IMR-90 (cell line): ENCODE measurements at regions not wholly inside any gene's neighbourhood (a gene's known extent, or its start where the extent isn't known, plus 50 kb on each side); places are given as distances from the start of the nearest gene placed in this dataset.

Experiments used
- ATAC-seq: fragments of 200-7000 bp; cut with Tn5 transposase; 2 replicates; pipeline ENCODE4 v1.9.1; 2020; ENCODE audit warnings: low read depth, mild to moderate bottlenecking, moderate library complexity
- BruUV-seq: library from RNA; stranded (reverse); fragments of 400-500 nt; replicated peaks from 2 replicates; lab custom pipeline; 2021; lab: Mats Ljungman, UMichigan
- CTCF ChIA-PET: fragments of 300-600 bp; formaldehyde crosslinking; extraction: SDS; loops from one replicate; lab custom pipeline; 2021; ENCODE audit warnings: antibody characterized with exemption; lab: Yijun Ruan, JAX
- POLR2A ChIA-PET: fragments of 300-600 bp; sonication (Branson Sonifier 250); formaldehyde crosslinking; loops from one replicate; lab custom pipeline; 2022; ENCODE audit warnings: antibody characterized with exemption; ENCODE audit not compliant: unreplicated experiment; lab: Charles Lee
- DNase-seq: peaks from one replicate; pipeline ENCODE4 v3.0.0; 2013
- H2AFZ ChIP-seq: replicated peaks from 2 replicates; pipeline ENCODE3; 2013; ENCODE audit warnings: low read length, mild to moderate bottlenecking; ENCODE audit not compliant: poor library complexity
- H2AK5ac ChIP-seq: 2 replicates; pipeline ENCODE4 v1.6.1; 2013; ENCODE audit warnings: low read depth, low read length, inconsistent platforms
- H2AK9ac ChIP-seq: replicated peaks from 2 replicates; pipeline ENCODE3; 2013; ENCODE audit warnings: mild to moderate bottlenecking, low read depth, low read length, moderate library complexity; ENCODE audit not compliant: poor library complexity
- H2BK120ac ChIP-seq: 2 replicates; pipeline ENCODE4 v1.6.1; 2013; ENCODE audit warnings: low read depth, low read length, inconsistent platforms
- H2BK15ac ChIP-seq: 3 replicates; pipeline ENCODE4 v1.6.1; 2013; ENCODE audit warnings: low read depth, low read length, inconsistent platforms
- H2BK20ac ChIP-seq: 2 replicates; pipeline ENCODE4 v1.6.1; 2013; ENCODE audit warnings: low read depth, mild to moderate bottlenecking, inconsistent platforms, low read length, moderate library complexity
- H2BK5ac ChIP-seq: 2 replicates; pipeline ENCODE4 v1.6.1; 2013; ENCODE audit warnings: mild to moderate bottlenecking, low read depth, low read length, inconsistent platforms; ENCODE audit not compliant: poor library complexity, severe bottlenecking
- H3K14ac ChIP-seq: replicated peaks from 2 replicates; pipeline ENCODE4 v1.6.1; 2013; ENCODE audit warnings: low read depth, low read length, inconsistent platforms
- H3K18ac ChIP-seq: 2 replicates; pipeline ENCODE4 v1.6.1; 2013; ENCODE audit warnings: low read depth, low read length, control low read depth
- H3K23ac ChIP-seq: 2 replicates; pipeline ENCODE4 v1.6.1; 2013; ENCODE audit warnings: low read depth, low read length, inconsistent platforms
- H3K27ac ChIP-seq: 2 replicates; pipeline ENCODE4 v1.5.1; 2013; ENCODE audit warnings: mild to moderate bottlenecking, control low read depth, low read length; ENCODE audit not compliant: insufficient read depth
- H3K27me3 ChIP-seq: 2 replicates; pipeline ENCODE4 v1.6.1; 2013; ENCODE audit warnings: low read length; ENCODE audit not compliant: control insufficient read depth, insufficient read depth
- H3K36me3 ChIP-seq: 2 replicates; pipeline ENCODE4 v1.6.1; 2013; ENCODE audit warnings: low read length, mixed read lengths; ENCODE audit not compliant: control insufficient read depth, insufficient read depth
- H3K4ac ChIP-seq: 2 replicates; pipeline ENCODE4 v1.6.1; 2013; ENCODE audit warnings: low read depth, low read length, inconsistent platforms
- H3K4me1 ChIP-seq: 2 replicates; pipeline ENCODE4 v1.6.1; 2013; ENCODE audit warnings: low read length, mixed read lengths; ENCODE audit not compliant: control insufficient read depth, insufficient read depth
- H3K4me2 ChIP-seq: 2 replicates; pipeline ENCODE4 v1.6.1; 2013; ENCODE audit warnings: low read depth, mild to moderate bottlenecking, control low read depth, low read length, moderate library complexity
- H3K4me3 ChIP-seq: 2 replicates; pipeline ENCODE4 v1.5.1; 2013; ENCODE audit warnings: low read depth, mild to moderate bottlenecking, control low read depth, low read length, moderate library complexity; ENCODE audit not compliant: insufficient read depth
- H3K56ac ChIP-seq: 2 replicates; pipeline ENCODE4 v1.6.1; 2013; ENCODE audit warnings: low read length, inconsistent platforms; ENCODE audit not compliant: insufficient read depth; ENCODE audit errors: extremely low read depth
- H3K79me1 ChIP-seq, 2 experiments: 2 replicates each; pipeline ENCODE4 v1.6.1; 2013; ENCODE audit warnings: low read length in 2 of 2, inconsistent platforms in 1 of 2, low read depth in 1 of 2
- H3K9ac ChIP-seq: 2 replicates; pipeline ENCODE4 v1.6.1; 2013; ENCODE audit warnings: low read depth, low read length, control low read depth
- H3K9me1 ChIP-seq: 2 replicates; pipeline ENCODE4 v1.6.1; 2013; ENCODE audit warnings: low read length, inconsistent platforms; ENCODE audit not compliant: insufficient read depth
- H3K9me3 ChIP-seq: 2 replicates; pipeline ENCODE4 v1.6.1; 2013; ENCODE audit warnings: low read length; ENCODE audit not compliant: control insufficient read depth, insufficient read depth
- H4K20me1 ChIP-seq: 2 replicates; pipeline ENCODE4 v1.6.1; 2013; ENCODE audit warnings: low read length, inconsistent platforms; ENCODE audit not compliant: insufficient read depth
- H4K5ac ChIP-seq: 2 replicates; pipeline ENCODE4 v1.6.1; 2013; ENCODE audit warnings: mild to moderate bottlenecking, low read depth, low read length, control low read depth
- H4K8ac ChIP-seq, 2 experiments: 2 replicates each; pipeline ENCODE4 v1.6.1; 2013; ENCODE audit warnings: low read depth in 2 of 2, low read length in 2 of 2, control low read depth in 1 of 2, inconsistent platforms in 1 of 2
- H4K91ac ChIP-seq: 2 replicates; pipeline ENCODE4 v1.6.1; 2013; ENCODE audit warnings: low read depth, low read length, inconsistent platforms; ENCODE audit not compliant: insufficient read depth
- BHLHE40 ChIP-seq: fragments of 150-350 bp; IDR thresholded peaks from 2 replicates; pipeline ENCODE4 v1.6.1; 2016; ENCODE audit warnings: mild to moderate bottlenecking, low read depth, low read length
- CEBPB ChIP-seq: IDR thresholded peaks from 2 replicates; pipeline ENCODE4 v1.6.1; 2012; ENCODE audit warnings: low read depth, low read length, improper control_type of control experiment
- CHD1 ChIP-seq: IDR thresholded peaks from 2 replicates; pipeline ENCODE4 v1.6.1; 2012; ENCODE audit warnings: low read depth, low read length, improper control_type of control experiment
- CTCF ChIP-seq: conservative IDR thresholded peaks from 2 replicates; pipeline ENCODE4 v1.5.1; 2012; ENCODE audit warnings: mild to moderate bottlenecking, low read depth, low read length, improper control_type of control experiment
- ELK1 ChIP-seq: fragments of 150-350 bp; IDR thresholded peaks from 2 replicates; pipeline ENCODE4 v1.6.1; 2016; ENCODE audit warnings: low read depth, mild to moderate bottlenecking, low read length, moderate library complexity, borderline replicate concordance
- FOS ChIP-seq: fragments of 150-350 bp; IDR thresholded peaks from 2 replicates; pipeline ENCODE4 v1.6.1; 2016; ENCODE audit warnings: low read depth, low read length
- MAFK ChIP-seq: IDR thresholded peaks from 2 replicates; pipeline ENCODE4 v1.6.1; 2012; ENCODE audit warnings: low read depth, low read length, improper control_type of control experiment
- MAZ ChIP-seq: IDR thresholded peaks from 2 replicates; pipeline ENCODE4 v1.6.1; 2012; ENCODE audit warnings: low read depth, mild to moderate bottlenecking, low read length, improper control_type of control experiment, moderate library complexity, borderline replicate concordance
- MXI1 ChIP-seq: IDR thresholded peaks from 2 replicates; pipeline ENCODE4 v1.6.1; 2012; ENCODE audit warnings: low read depth, mild to moderate bottlenecking, low read length, moderate library complexity, borderline replicate concordance
- NFE2L2 ChIP-seq: fragments of 150-350 bp; IDR thresholded peaks from 2 replicates; pipeline ENCODE4 v1.6.1; 2016; ENCODE audit warnings: low read depth, mild to moderate bottlenecking, low read length
- POLR2A ChIP-seq: IDR thresholded peaks from 2 replicates; pipeline ENCODE4 v1.6.1; 2012; ENCODE audit warnings: mild to moderate bottlenecking, low read depth, low read length
- RAD21 ChIP-seq: IDR thresholded peaks from 2 replicates; pipeline ENCODE4 v1.6.1; 2012; ENCODE audit warnings: low read length, improper control_type of control experiment
- RCOR1 ChIP-seq: IDR thresholded peaks from 2 replicates; pipeline ENCODE4 v1.6.1; 2012; ENCODE audit warnings: mild to moderate bottlenecking, low read length, improper control_type of control experiment; ENCODE audit not compliant: insufficient replicate concordance
- RFX5 ChIP-seq: IDR thresholded peaks from 2 replicates; pipeline ENCODE4 v1.8.0; 2012; ENCODE audit warnings: low read depth, mild to moderate bottlenecking, low read length, moderate library complexity
- SMC3 ChIP-seq: fragments of 150-350 bp; IDR thresholded peaks from 2 replicates; pipeline ENCODE4 v1.6.1; 2016; ENCODE audit warnings: low read depth, mild to moderate bottlenecking, antibody characterized with exemption, low read length, moderate library complexity
- USF2 ChIP-seq: fragments of 150-350 bp; IDR thresholded peaks from 2 replicates; pipeline ENCODE4 v1.6.1; 2017; ENCODE audit warnings: mild to moderate bottlenecking, antibody characterized with exemption, low read length, low read depth
- WGBS, 2 experiments: methylation state at CpG; one replicate each; pipeline versions ENCODE4 v1.1.5 to v1.1.7; 2013; ENCODE audit warnings: missing lambda C conversion rate in 2 of 2; ENCODE audit not compliant: insufficient read length in 1 of 2; ENCODE audit errors: extremely low coverage in 2 of 2; 5-methylcytosine and 5-hydroxymethylcytosine counted together
- dilution Hi-C: fragments of 300-500 bp; cut with HindIII; formaldehyde crosslinking; loops from one replicate; pipeline ENCODE4 v1.14.3; 2018; ENCODE audit warnings: low sequenced_read_pairs; ENCODE audit not compliant: unreplicated experiment
- in situ Hi-C: fragments of 300-500 bp; cut with MboI; formaldehyde crosslinking; loops from 3 replicates; pipeline ENCODE4 v1.14.3; 2019; ENCODE audit warnings: low sequenced_read_pairs, inconsistent platforms, mixed read lengths
- intact Hi-C: fragments of 100-400 bp; cut with micrococcal nuclease; formaldehyde crosslinking; loops from 2 replicates; pipeline ENCODE4 v1.10.0; 2022

- in situ Hi-C loops (no loop called here), dilution Hi-C loops (no loop called here), intact Hi-C loops (no loop called here)
- Histone ChIP-seq H2BK20ac (no peak overlapping the region), H3K27ac (no peak overlapping the region), H3K18ac (no peak overlapping the region), H3K4me2 (no peak overlapping the region), H3K9me1 (no peaks in the 10 kb centered on the region), H3K14ac (no peak overlapping the region), H4K5ac (no peak overlapping the region), H3K36me3 (no peaks in the 10 kb centered on the region), H2AK9ac (no peak overlapping the region), H3K9ac (no peak overlapping the region), H2AFZ (no peak overlapping the region), H3K4me3 (no peak overlapping the region), H2BK5ac (no peak overlapping the region), H4K20me1 (no peaks in the 10 kb centered on the region), H3K27me3 (no peaks in the 10 kb centered on the region), H2BK120ac (no peak overlapping the region), H3K9me3 (no peaks in the 10 kb centered on the region), H3K4ac (no peak overlapping the region), H3K56ac (no peak overlapping the region), H4K8ac (no peak overlapping the region), H3K4me1 (no peaks in the 10 kb centered on the region), H2BK15ac (no peak overlapping the region), H2AK5ac (no peak overlapping the region), H3K23ac (no peak overlapping the region), H3K79me1 (no peaks in the 10 kb centered on the region), H4K91ac (no peak overlapping the region)
- CTCF ChIA-PET, result no interaction called here
- BruUV-seq, result no TSS peak
- no CpG with 5 or more reads among the region's 3 CpGs for WGBS, 2 experiments
- TF ChIP-seq MAZ (no peak), ELK1 (no peak), CEBPB (no peak), POLR2A (no peak), MAFK (no peak), FOS (no peak), RAD21 (no peak), CTCF (no peak), SMC3 (no peak), RCOR1 (no peak), USF2 (no peak), MXI1 (no peak), NFE2L2 (no peak), BHLHE40 (no peak), RFX5 (no peak), CHD1 (no peak)
- POLR2A ChIA-PET, result no interaction called here
- DNase-seq (no peak), ATAC-seq (no peak)
Measured at GRCh38 chr5:75985077-75985476, 98.1 kb upstream of the SV2C start.
